Activated T-cell treated with anti-CD3 and anti-CD28 coated beads for 24 hours (primary cell): ENCODE measurements at regions not wholly inside any gene's neighbourhood (a gene's known extent, or its start where the extent isn't known, plus 50 kb on each side); places are given as distances from the start of the nearest gene placed in this dataset.

Experiments
- DNase-seq: peaks from one replicate; pipeline ENCODE4 v3.0.0-alpha.2; 2020; ENCODE audit warnings: low read depth

DNA sequence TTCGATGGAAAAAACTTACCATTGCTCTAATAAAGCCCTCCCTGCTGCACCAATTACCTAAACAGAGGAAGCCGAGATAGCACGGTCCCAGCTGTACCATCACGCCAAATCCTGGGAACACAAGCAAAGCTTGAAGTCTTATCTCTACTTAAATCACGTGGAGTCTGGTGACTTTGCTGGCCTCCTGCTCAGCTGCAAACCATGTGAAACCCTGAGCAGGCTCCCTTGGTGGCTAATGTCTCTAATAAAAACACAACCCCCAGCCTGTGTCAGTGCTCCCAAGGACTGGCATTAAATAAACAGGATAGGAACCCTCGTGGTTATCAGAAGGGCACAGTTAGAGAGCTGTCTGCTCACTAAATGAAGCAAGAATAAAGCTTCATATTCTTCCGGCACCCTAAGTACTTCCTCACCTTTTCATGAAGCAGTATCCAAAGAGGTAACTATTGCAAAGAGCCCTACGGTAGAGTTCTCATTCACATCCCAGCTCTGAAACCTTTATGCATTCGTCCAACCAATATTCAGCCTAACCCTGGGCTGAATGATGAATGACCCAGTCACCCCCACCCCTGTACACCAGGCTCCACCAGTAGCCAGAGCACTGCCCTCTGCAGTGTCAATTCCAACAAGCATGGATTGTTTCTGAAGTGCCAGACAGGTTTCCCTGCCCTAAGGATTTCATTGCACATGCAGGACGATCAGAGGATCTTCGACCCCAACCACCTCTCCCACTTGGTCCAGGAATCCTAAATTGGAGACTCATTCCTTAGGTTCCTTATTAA lies 452.7 kb upstream of the TMPO start:
- no peak for DNase-seq

DNA sequence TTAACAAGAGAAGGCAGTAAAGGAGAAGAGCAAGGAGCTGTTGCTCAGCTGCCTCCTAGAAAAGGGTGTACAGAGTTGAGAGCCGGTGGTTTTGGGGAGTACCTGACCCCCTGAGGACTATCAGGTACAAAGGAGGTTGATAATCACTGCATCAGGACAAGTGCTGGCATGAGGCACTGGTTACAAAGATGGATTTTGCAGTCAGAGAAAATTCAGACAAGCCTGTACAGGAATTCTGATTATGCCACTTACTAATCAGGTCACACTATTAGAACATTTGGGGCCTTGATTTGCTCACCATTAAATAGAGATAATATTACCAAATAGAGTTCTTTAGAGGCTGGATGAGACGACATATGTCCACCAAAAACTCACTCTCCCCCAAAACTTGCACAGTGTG lies 450.9 kb upstream of the TMPO start:
- DNase-seq: no peak

DNA sequence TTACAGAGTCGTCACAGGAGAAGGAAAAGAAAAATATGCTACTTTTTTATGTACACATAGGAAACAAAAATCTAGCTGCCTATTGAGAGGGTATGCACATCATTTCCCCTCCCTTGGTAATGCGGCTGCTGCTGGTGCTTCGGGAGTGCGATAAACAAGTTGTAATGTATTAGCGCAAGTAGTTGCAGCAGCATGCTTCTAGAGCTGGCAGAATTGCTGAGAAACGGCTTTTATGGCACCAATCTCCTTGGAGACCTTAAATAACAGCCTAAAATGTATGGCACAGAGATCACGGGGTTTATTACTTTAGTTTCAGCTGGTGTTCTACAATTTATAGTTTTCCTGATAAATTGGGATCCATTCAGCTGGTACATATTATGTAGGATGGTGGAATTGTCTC lies 447.6 kb upstream of the TMPO start:
- no peak for DNase-seq

DNA sequence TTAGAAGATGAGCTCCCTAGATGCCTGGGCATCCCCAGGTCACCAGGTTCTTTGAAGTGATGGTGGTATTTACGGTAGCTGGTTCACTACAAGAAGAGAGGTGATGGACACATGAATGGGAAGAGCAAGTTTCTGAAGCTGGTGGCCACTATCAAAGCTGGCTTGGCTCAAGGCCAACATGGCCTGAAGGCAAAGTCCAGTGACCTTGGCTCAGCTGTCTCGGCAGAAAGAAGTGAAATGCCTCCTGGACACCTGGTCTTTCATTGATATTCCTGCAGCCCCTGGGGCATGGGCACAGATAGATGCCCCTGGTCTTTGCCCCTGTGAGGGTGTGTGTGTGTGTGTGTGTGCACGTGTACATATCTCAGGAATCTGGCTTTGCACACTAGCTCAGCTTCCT lies 441.8 kb upstream of the TMPO start:
- DNase-seq: no peak

DNA sequence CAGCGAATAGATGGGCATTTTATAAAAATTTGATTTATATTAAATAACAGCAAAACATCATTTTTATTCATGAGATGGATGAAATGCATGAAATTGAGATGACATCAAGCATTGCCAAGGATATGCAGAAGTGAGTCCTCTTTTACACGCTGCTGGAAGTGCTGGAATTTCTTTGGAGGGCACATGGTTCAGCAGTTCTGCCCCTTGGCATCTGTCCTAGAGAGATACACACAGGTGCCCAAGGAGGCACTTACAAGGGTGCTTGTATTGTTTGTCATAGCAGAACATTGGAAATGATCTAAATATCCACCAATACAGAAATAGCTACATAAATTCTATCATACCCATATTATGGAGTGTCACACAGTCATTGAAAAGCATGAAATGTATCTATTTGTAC lies 441.1 kb upstream of the TMPO start:
- no peak for DNase-seq

DNA sequence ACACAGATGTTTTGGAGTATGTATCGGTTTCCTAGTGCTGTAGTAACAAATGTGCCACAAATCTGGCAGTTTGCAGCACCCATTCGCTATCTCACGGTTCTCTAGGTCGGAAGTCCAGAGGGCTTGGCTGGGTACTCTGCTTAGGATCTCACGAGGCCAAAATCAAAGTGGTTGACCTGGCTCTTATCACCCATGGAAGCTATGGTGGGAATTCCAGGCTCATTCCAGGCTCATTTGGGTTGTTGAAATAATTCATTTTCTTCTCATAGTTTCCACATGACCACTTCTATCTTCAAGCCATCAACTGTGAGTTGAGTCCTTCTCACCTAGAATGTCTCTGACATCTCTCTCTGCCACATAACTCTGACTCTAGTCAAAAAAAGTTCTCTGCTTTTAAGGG lies 431.0 kb upstream of the TMPO start:
- no peak for DNase-seq

DNA sequence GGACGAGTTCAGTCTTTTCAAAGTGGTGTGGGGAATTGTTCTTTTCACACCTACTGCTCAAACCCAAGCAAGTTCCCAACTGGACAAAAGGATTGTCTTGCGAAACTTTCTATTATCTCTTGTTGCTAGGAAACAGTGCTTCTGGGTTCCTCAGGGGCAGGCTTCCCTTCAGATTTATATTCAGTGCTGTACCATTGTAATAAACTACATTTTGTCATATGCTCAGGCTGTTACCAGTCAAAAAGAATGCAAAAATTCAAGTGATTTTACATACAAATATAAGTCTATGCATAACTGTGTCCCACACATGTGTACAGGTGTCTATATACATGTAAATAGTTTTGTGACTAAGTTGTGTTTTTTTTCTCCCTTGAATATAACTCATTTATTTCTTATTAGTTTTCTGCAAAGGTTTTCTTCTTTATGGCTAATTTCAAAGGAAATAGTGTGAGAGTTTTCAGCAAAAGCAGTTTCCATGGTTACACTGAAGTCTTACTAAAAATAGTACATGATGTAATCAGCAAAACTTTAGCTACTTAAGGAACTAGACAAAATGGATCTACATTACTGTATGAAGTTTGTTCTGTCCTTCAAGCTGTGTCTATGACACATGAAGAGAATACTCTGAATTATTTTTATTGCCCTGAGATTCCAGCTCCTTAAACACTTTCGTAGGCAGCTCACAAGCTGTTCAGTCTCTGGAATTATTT lies 430.2 kb upstream of the TMPO start:
- DNase-seq: no peak

DNA sequence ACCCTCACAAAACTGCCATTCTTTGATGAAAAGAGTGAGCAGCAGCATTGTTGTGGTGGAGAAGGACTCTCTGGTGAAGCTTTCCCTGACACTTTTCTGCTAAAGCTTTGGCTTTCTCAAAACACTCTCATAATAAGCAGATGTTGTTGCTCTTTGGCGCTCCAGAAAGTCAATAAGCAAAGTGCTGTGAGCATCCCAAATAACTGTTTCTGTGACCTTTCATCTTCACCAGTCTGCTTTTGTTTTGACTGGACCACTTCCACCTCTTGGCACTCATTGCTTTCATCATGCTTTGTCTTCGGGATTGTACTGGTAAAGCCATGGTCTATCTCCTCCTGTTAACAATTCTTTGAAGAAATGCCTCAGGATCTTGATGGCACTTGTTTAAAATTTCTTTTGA lies 424.7 kb upstream of the TMPO start:
- DNase-seq: no peak

DNA sequence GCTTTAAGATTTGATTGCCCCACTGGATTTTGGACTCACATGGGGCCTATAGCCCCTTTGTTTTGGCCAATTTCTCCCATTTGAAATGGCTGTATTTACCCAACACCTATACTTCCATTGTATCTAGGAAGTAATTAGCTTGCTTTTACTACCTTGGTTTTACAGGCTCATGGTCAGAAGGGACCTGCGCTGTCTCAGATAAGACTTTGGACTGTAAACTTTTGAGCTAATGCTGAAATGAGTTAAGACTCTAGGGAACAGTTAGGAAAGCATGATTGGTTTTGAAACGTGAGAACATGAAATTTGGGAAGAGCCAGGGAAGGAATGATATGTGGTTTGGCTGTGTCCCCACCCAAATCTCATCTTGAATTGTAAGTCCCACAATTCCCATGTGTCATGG lies 419.0 kb upstream of the TMPO start:
- DNase-seq: no peak

DNA sequence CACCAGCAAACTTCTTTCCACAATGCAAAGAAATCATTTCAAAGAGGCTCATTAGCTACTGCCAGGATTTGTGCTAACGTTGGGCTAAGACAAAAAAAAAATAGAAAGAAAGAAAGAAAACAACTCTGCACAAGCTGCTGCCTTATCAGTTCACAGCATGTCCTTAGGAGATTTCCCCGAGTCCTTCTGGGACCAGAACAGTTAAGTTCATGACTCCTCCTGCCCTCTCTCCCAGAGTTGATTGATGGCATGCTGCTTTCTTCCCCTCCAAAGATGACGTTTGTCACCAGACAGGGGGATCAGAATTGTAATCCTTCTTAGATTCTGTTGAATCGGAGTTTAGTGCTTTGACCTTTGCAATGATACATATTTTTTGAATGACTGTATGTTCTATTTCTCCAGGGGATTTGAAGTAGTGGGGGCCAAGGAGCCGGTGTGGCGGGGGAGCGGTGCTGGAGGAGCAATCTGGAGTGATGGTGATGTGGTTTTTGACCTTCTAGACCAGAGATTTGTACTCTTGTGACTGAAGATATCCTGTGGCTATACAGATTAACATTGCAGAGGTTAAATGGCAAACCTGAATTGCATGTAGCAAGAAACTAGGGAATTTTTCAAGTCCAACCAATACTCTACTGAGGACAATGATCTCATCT lies 409.2 kb upstream of the TMPO start:
- DNase-seq: no peak

DNA sequence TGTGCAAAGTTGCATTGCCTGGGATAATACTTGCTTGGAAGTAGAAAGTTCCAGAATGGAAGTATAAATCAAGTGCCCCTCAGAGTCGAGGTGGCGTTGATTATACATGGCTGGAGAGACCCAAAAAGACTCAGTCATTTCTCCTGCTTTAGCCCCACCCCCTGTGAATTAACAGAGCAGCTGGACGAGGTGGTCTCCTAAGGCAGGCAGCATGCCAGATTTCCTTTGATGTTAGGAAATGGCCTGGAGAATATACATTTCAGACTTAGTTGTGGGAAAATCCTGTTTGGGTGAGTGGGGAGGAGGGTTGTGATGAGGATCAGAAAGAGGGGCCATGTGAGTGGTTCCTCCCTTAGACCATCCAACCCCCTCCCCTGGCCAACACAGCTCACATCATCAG lies 406.1 kb upstream of the TMPO start:
- DNase-seq: no peak

DNA sequence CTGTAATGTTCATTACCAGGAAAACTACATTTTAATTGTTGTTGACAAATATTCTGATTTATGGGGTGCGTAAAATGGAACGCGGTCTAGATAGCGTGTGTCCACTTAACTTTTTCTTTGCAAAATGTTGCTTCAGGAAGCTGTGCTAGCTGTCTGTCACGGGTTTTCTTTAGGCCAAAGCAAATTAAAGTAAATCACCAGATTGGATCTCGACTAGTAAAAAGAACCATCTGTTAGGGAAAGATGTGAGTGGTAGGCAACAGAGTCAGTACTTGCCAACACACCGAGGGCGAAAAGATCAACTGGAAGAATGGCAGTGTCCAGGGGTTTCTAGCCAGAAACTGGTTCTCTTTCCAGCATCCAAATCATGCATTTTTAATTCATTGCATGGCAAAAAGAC lies 404.9 kb upstream of the TMPO start:
- DNase-seq: no peak

DNA sequence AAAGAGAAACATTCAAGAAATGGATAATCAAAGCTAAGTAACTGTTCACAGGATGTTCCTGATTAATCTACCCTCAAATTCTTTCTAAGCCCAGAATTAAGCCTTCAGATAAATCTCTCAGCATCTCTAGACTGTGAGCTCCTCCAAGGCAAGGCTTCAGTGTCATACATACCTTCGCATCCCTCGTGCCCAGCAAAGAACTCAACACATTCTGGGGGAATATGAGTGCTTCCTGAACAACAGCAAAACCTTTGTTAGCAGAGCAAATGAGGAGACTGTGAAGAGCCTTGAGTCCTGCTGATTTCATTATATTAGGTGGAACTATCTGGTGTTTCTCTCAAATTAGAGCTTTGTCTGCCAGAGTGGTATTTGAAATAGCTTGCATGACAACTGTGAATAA lies 401.8 kb upstream of the TMPO start:
- DNase-seq: no peak

DNA sequence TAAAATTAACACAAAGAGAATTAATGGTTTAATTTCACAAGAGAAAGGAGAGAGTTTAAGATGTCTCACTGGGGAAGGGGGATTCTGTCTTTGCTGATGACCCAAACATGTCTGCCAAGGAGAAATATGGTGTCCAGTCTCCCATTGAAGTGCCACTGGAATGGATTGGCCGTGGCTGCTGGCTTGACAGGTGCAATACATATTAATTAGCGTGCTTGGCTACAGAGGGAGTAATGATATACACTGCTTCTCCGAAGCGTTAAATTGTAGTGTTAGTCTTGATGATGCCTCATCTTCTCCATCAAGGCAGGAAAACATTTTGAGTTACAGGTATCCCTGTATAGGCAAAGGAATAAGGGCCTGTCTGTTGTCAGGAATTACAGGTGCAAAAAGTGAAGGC lies 393.4 kb upstream of the TMPO start:
- DNase-seq: no peak

DNA sequence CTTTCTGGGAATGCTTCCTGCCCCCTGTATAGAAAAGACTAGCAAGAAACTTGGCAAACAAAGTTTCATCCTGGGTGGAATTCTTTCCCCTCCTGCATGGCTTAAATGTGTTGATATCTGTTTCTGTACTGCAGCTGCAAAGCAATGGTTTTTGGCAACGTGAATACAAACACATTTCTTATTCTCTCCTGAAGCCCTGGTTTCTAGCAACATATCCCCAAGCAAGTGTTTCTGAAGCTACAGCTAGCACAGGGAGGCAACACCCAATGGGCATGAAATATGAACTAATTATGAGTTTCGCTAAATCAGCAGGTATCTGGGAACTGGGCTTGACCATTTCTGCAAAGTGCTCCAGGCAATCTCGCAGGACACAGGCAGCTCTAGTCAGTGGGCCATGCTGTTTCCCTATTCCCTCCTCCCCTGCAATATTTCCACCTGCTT lies 392.3 kb upstream of the TMPO start:
- DNase-seq: no peak

DNA sequence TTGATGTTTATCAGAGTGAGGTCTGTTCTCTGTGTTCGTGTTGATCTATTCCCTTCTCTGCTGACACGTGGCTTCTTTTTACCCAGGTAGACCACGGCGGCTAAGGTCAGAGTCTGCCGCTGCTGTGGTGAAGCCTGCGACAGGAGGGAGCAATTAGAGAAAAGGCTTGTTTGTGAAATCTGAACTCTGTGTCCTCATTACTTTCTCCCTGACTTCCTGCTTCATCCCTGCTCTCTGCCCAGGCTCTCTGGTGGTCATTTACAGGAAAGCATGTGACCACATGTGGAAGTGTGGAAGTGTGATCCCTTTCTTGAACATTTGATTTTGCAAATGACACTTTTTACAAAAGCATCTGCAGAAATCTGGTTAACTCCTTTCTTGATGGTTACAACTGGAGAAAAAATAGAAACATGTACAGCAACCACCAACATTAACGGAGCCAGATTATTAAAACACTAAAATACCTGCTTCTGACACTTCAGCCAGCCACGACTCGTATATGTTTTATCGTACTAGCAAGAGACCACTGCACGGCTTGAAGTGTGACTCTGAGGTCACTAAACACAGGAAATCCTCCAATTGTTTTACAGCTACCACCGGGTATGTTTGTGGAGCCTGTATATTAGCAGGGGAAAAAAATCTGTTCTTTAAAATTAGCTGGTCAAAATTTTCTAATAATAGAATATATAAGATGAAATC lies 388.6 kb upstream of the TMPO start:
- no peak for DNase-seq

DNA sequence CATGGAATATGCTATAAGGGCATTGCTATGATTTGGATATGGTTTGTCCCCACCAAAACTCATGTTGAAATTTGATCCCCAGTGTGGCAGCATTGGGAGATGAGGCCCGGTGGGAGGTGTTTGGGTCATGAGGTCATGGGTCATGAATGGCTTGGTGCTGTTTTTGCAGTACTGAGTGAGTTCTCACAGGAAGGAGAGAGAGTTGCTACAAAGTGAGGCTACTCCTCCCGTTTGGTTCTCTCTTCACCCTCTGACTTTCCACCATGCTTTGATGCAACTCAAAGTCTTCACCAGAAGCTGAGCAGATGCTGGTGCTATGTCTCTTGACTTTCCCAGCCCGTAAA lies 388.1 kb upstream of the TMPO start:
- no peak for DNase-seq

DNA sequence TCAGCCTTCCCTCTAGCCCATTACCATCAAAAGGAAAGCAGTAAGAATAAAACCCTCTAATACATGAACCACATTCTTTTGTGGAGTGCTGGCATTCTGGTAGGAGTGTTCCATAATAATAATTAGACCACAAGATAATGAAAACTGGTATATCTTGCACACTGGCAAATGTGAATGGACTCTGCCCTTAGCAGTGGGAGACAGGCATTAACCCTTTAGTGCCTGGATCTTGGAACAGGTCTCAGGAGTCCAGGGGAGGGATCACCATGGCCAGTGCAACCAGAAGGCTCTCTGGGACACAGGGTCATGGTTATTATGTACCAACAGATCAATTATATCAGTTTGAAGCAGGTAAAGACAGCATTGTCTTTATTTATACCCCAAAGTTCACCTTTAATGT lies 387.5 kb upstream of the TMPO start:
- DNase-seq: no peak

DNA sequence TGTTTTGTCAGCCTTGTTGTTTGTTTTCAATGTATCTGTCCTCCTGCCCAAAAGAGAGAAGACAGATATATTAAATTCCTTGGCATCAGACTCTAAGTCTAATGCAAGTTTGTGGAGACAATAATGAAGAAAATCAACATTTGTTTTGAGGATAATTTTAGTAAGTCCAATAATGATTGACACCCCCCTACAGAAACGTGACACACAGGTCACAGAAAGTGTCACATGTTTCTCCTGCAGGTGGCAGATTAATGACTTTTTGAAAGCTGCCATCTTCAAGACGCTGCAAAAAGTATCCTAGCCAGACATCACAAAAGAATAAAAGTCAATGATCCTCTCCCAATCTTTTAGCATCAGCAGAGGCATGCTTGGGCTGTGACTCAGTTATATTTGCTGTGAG lies 378.8 kb upstream of the TMPO start:
- no peak for DNase-seq

DNA sequence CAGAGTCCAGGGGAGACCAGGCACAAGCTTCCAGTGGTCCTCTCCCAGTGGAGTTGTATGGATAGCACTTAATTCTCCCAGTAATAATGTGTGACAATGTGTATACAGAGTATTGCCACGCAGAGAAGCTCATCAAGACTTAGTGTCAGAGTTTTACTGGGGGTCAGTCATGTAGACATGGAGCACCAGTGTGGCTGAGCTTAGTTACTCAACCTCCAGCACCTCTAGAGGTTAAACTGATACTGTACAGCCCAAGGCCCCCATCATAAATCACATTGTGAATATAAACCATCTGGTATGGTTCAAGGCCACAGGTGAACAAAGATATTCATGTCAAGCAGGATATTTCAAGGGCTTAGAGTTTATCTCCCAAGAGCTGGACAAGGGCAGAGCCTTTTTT lies 378.1 kb upstream of the TMPO start:
- no peak for DNase-seq

DNA sequence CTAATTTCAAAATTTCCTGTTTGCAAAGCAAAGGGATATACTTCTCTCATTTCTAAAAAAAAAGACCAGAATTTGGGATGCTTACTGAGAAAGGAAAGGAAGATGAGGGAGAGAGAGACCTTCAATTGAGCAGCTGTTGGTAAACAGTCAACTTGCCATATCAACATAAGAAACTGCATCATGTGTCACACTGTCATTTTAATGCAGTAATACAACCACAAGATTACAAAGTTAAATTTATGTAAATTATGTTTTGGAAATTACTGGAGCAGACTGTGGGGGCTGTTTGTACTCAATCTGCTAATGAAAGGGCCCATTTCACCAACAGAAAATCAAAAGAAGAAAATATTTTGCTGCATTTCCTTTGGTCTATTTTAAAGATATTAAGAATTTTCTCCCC lies 370.4 kb upstream of the TMPO start:
- DNase-seq: no peak

DNA sequence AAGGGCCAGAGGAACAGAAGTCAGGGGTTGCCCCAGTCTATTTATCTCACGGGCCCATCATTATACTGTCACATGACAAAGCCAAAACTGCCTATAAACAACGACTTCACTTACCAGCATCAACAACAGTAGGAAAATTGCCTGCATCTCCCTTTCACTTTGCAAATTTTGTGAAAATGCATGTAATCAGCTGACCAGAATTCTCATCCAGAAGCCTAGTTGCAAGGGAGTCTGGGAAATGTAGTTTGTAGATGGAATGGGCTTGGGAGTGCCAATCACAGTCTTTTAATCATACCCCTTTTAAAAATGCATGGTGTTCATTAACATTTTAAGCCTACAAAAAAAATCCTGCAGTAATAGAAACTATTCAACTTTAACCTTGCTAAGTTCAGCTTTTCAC lies 369.3 kb upstream of the TMPO start:
- no peak for DNase-seq

DNA sequence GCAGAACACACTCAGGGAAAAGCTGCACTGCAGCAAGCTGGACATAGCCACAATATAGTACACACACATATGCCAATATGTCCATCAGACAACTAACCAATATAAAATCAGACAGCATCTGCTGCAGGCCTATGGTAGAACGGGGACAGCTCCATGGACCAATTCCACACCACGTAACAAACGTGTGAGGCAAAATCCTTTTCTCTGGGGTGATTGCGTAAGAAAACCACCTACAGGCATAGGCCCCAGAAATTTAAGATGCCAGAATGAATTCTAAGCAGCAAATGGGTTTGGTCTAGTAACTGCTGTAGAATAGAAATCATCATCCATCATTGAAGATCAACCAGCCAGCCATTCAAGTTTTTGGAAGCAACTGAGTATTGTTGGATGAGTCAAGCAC lies 368.9 kb upstream of the TMPO start:
- DNase-seq: no peak
